ENCODE measurements at regions not wholly inside any gene's neighbourhood (a gene's known extent, or its start where the extent isn't known, plus 50 kb on each side); places are given as distances from the start of the nearest gene placed in this dataset.

GRCh38 chrX:44440006-44440405, 96.5 kb upstream of the EFHC2 start:
- Mint-ChIP-seq H3K27me3 (ENCODE audit: low read depth, unreplicated experiment) (no peaks in the 10 kb centered on the region), H3K4me1 (ENCODE audit: low read depth, unreplicated experiment) (no peaks in the 10 kb centered on the region), H3K36me3 (ENCODE audit: low read depth, unreplicated experiment) (no peaks in the 10 kb centered on the region), H3K9me3 (ENCODE audit: unreplicated experiment) (peaks cover 3% of the 10 kb centered on the region), H3K27ac (ENCODE audit: unreplicated experiment) (no peak overlapping the region), H3K4me3 (ENCODE audit: unreplicated experiment) (no peak overlapping the region)
- DNase-seq (ENCODE audit: low read depth) (no peak), FAIRE-seq (peak; percentile 45)
- TF ChIP-seq EZH2 (IDR thresholded peaks at IDR 0.05; ENCODE audit: insufficient read depth, low read length), result no peak
- TF ChIP-seq CTCF (IDR thresholded peaks at IDR 0.05; ENCODE audit: insufficient read depth, low read depth, low read length), result no peak
- Histone ChIP-seq H3K4me2 (ENCODE audit: low read length) (no peak overlapping the region), H3K4me3 (ENCODE audit: insufficient read depth, low read depth, low read length) (no peak overlapping the region), H3K9me3 (ENCODE audit: insufficient read depth, low read depth, low read length) (no peaks in the 10 kb centered on the region), H3K9ac (ENCODE audit: low read length) (no peak overlapping the region), H3K4me1 (ENCODE audit: insufficient read depth, low read length) (no peaks in the 10 kb centered on the region), H4K20me1 (ENCODE audit: insufficient read depth, low read length) (no peaks in the 10 kb centered on the region), H3K79me2 (ENCODE audit: insufficient read depth, low read length) (no peaks in the 10 kb centered on the region), H3K36me3 (ENCODE audit: insufficient read depth, low read length) (no peaks in the 10 kb centered on the region), H3K27ac (ENCODE audit: low read depth, low read length) (no peak overlapping the region), H2AFZ (ENCODE audit: low read depth, low read length) (no peak overlapping the region), H3K27me3 (ENCODE audit: insufficient read depth, low read length) (no peaks in the 10 kb centered on the region)

- TF ChIP-seq EZH2 (IDR thresholded peaks at IDR 0.05; ENCODE audit: insufficient read depth, low read length), result no peak
- no peak for TF ChIP-seq CTCF (IDR thresholded peaks at IDR 0.05; ENCODE audit: insufficient read depth, low read depth, low read length)
- Mint-ChIP-seq H3K9me3 (ENCODE audit: unreplicated experiment) (peaks cover 3% of the 10 kb centered on the region), H3K27me3 (ENCODE audit: low read depth, unreplicated experiment) (no peaks in the 10 kb centered on the region), H3K27ac (ENCODE audit: unreplicated experiment) (no peak overlapping the region), H3K4me3 (ENCODE audit: unreplicated experiment) (no peak overlapping the region), H3K4me1 (ENCODE audit: low read depth, unreplicated experiment) (no peaks in the 10 kb centered on the region), H3K36me3 (ENCODE audit: low read depth, unreplicated experiment) (no peaks in the 10 kb centered on the region)
- Histone ChIP-seq H3K4me1 (ENCODE audit: insufficient read depth, low read length) (no peaks in the 10 kb centered on the region), H2AFZ (ENCODE audit: low read depth, low read length) (no peak overlapping the region), H3K27me3 (ENCODE audit: insufficient read depth, low read length) (no peaks in the 10 kb centered on the region), H3K36me3 (ENCODE audit: insufficient read depth, low read length) (no peaks in the 10 kb centered on the region), H3K27ac (ENCODE audit: low read depth, low read length) (no peak overlapping the region), H3K4me3 (ENCODE audit: insufficient read depth, low read depth, low read length) (no peak overlapping the region), H3K79me2 (ENCODE audit: insufficient read depth, low read length) (no peaks in the 10 kb centered on the region), H3K9ac (ENCODE audit: low read length) (no peak overlapping the region), H3K9me3 (ENCODE audit: insufficient read depth, low read depth, low read length) (no peaks in the 10 kb centered on the region), H4K20me1 (ENCODE audit: insufficient read depth, low read length) (no peaks in the 10 kb centered on the region), H3K4me2 (ENCODE audit: low read length) (no peak overlapping the region)
- DNase-seq (ENCODE audit: low read depth) (no peak), FAIRE-seq (peak; percentile 73)
Measured at GRCh38 chrX:44439242-44439794, 95.8 kb upstream of the EFHC2 start.

- H3K27me3 Mint-ChIP-seq (ENCODE audit: low read depth, unreplicated experiment), result no peaks in the 10 kb centered on the region
- FAIRE-seq, result no peak
Measured at GRCh38 chrX:44435047-44435446, 91.6 kb upstream of the EFHC2 start.

More at GRCh38 chrX:44435047-44435446, 91.6 kb upstream of the EFHC2 start:
- Histone ChIP-seq H3K9me3 (ENCODE audit: insufficient read depth, low read depth, low read length) (no peaks in the 10 kb centered on the region), H3K4me3 (ENCODE audit: insufficient read depth, low read depth, low read length) (no peak overlapping the region), H3K27me3 (ENCODE audit: insufficient read depth, low read length) (no peaks in the 10 kb centered on the region), H3K4me1 (ENCODE audit: insufficient read depth, low read length) (no peaks in the 10 kb centered on the region), H3K79me2 (ENCODE audit: insufficient read depth, low read length) (no peaks in the 10 kb centered on the region), H3K27ac (ENCODE audit: low read depth, low read length) (no peak overlapping the region), H3K4me2 (ENCODE audit: low read length) (no peak overlapping the region), H3K36me3 (ENCODE audit: insufficient read depth, low read length) (no peaks in the 10 kb centered on the region), H2AFZ (ENCODE audit: low read depth, low read length) (no peak overlapping the region), H3K9ac (ENCODE audit: low read length) (no peak overlapping the region), H4K20me1 (ENCODE audit: insufficient read depth, low read length) (no peaks in the 10 kb centered on the region)
- TF ChIP-seq CTCF (IDR thresholded peaks at IDR 0.05; ENCODE audit: insufficient read depth, low read depth, low read length) (no peak), EZH2 (IDR thresholded peaks at IDR 0.05; ENCODE audit: insufficient read depth, low read length) (no peak)
- Mint-ChIP-seq H3K36me3 (ENCODE audit: low read depth, unreplicated experiment) (no peaks in the 10 kb centered on the region), H3K9me3 (ENCODE audit: unreplicated experiment) (peaks cover 3% of the 10 kb centered on the region), H3K4me3 (ENCODE audit: unreplicated experiment) (no peak overlapping the region), H3K27ac (ENCODE audit: unreplicated experiment) (no peak overlapping the region), H3K4me1 (ENCODE audit: low read depth, unreplicated experiment) (peaks cover 8% of the 10 kb centered on the region)
- no peak for DNase-seq (ENCODE audit: low read depth)

Data from astrocyte (in vitro differentiated cells and primary cell).